ENCODE measurements at regions not wholly inside any gene's neighbourhood (a gene's known extent, or its start where the extent isn't known, plus 50 kb on each side); places are given as distances from the start of the nearest gene placed in this dataset.
"Not testable (repeated sequence)": the region's sequence is repeated elsewhere in the genome, so short reads cannot be mapped to it uniquely, and the experiment has no call there.

- DNase-seq, result not testable (repeated sequence)
Measured at GRCh38 chr21:28032652-28033051, 960.0 kb downstream of the LTN1 start.

DNA sequence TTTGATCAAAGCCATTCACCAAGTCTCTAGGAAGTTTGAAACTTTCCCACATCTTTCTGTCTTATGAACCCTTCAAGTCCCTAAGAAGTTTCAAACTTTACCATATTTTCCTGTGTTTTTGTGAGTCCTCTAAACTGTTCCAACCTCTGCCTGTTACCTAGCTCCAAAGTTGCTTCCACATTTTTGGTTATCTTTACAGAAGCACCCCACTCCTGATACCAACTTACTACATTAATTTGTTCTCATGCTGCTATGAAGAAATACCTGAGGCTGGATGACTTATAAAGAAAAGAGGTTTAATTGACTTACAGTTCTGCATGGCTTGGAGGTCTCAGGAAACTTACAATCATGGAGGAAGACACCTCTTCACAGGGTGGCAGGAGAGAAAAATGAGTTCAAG lies 961.6 kb downstream of the LTN1 start:
- DNase-seq, result not testable (repeated sequence)

DNA sequence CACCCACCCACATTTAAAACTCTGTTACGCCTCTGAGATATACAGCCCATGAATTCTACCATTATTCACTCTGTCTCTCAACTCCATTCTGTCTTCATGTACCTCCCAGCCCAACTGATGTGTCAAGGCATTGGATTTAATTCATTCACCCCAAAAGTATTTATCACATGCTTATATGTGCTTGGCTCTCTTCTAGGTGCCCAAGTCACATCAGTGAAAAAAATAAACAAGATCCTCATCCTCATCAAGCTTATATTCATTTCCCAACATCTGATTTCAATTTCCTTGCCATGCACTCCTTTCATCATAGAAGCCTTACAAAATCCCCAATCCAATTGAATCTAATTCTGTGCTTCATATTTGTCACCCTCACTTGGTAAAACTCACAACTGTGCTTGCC lies 967.6 kb downstream of the LTN1 start:
- no peak for DNase-seq

DNA sequence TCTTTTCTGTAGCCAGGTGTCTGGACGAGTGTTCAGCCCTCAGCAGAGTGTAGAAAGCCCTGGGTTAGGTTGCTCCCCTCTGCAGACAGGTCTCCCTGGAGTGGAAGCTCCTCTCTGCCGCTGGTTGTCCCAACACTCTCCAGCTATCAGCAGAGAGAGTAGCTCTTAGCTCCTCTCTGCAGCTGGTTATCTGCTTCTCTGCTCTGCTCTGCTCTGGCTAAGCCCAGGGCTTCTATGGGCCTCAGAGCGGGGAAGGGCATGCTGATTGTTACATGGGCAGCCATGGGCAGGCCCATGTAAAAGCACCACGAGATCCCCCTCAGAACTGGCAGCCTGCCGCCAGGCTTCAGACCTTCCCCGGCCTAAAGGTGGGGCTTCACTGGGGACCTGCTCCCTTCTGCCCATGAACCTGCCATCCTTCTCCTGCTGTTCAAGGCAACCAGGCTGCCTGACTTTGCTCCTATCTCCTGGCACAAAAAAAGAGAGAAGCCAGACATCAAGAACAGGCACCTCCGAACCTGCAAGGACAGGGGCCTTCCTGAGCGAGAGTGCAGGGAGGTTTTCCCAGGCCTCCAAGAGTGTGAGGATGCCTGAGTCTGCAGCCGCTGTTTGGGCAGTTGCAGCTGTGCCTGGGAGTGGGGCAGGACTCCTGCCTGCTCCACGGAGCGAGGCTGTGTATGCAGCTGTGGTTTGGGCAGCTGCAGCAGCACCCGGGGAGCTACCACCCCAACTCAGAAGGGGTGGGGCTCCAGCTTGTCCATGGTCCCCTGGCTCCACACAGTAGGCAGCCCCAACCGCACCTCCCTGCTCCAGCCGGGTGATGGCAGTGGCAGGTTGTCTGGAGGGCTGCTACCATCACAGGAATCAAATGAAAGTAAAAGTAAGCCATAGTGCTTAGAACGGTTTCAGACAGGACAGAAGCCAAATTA lies 973.7 kb downstream of the LTN1 start:
- no peak for DNase-seq

DNA sequence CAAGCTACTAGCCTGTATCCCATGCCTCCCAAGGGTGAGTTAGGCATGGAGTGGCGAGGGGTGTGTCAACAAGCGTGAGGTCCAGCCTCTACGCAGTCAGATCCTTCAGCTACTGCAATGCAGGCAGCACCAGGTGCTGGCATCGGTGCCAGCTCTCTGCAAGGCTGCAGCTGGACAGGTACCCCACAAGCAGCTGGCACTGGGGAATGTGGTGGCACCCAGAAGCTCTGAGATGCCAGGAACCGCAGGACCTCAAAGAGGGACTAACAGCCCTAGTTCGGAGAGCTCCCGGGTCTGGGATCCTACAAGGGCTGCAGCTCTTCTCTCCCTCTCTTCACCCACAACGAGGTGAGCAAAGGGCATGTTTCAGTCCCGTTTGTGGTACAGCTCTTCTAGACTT lies 974.5 kb downstream of the LTN1 start:
- DNase-seq, result no peak

- no peak for DNase-seq
Measured at GRCh38 chr21:28016571-28016970, 976.1 kb downstream of the LTN1 start.

DNA sequence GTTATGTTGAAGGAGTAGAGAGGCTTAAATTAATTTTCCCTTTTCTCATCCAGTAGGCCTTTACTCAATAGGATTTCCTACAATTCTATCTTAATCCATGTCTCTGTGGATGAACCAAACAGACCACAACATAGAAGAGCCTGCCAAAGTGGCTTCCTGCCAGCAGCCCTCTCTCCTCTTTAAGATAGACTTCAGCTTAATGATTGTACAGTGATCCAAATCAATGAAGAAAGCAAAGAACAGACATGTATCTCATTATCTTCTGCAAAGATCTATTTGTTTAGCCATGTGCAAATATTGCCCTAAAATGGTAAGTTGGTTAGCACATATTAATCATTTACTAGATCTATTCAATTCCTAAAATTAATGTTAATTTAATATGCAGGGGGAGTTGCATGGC lies 979.6 kb downstream of the LTN1 start:
- DNase-seq, result not testable (repeated sequence)

- not testable (repeated sequence) for DNase-seq
Measured at GRCh38 chr21:28011970-28012369, 980.7 kb downstream of the LTN1 start.

GRCh38 chr21:28008245-28008644 lies 984.4 kb downstream of the LTN1 start:
- not testable (repeated sequence) for DNase-seq

DNA sequence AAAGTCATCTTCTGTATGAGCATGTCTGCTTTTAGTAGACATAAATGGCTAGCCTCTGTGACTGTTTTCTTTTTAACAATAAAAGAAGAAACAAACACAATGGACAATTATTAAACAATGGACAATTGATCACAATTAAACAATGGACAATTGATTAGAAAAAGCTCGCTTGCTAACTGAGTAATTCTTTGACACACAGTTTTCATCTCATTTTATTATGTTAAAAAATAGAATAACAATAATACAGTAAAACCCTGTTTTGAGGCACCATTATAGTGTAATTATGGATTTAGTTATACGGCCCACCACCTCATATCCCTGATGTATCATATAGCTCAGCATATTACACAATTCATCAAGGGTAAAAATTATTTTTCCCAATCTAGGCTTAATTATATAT lies 989.0 kb downstream of the LTN1 start:
- DNase-seq, result not testable (repeated sequence)

DNA sequence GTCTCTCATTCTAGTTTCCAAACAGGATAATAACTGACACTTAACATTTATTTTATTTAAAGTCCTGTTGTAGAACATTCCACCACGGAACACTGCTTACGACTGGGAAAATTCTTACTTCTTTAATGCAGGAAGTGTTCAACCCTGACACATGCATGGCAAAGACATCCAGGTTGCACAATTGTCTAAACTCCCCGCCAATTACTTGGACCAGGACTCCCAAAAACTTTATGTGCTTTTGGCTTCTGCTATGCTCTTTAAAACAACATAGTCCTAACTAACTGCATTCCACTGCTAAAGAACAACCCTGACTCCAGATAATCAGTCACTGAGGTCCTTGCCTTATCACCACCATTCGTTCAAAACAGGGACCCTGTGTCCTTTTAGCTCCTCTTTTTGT lies 995.8 kb downstream of the LTN1 start:
- DNase-seq, result not testable (repeated sequence)

- DNase-seq, result not testable (repeated sequence)
Measured at GRCh38 chr21:27984663-27985325, 1007.9 kb downstream of the LTN1 start.

DNA sequence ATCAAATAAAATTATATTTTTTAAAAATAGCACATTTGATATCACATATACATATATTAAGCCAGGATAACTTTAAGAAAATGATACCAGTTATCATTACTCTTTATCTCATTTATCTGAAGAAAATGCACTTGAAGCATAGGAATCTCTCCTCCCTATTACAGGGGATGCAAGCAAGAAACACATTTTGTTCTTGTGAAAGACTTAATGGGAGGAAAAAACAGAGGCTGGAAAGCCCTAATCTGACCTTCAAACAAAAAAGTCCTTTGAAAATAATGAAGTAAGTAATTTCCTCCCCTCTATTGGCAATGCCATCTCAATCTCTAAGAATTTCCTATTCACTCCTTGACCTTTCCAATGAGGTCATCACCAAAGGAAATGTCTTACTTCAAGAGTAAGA lies 1012.6 kb upstream of the ADAMTS5 start:
- DNase-seq, result not testable (repeated sequence)

GRCh38 chr21:27975514-27975913 lies 1008.6 kb upstream of the ADAMTS5 start:
- no peak for DNase-seq

GRCh38 chr21:27974152-27974551 lies 1007.3 kb upstream of the ADAMTS5 start:
- DNase-seq, result not testable (repeated sequence)

GRCh38 chr21:27968240-27968639 lies 1001.4 kb upstream of the ADAMTS5 start:
- not testable (repeated sequence) for DNase-seq

- no peak for DNase-seq
Measured at GRCh38 chr21:27954543-27955165, 987.8 kb upstream of the ADAMTS5 start.

DNA sequence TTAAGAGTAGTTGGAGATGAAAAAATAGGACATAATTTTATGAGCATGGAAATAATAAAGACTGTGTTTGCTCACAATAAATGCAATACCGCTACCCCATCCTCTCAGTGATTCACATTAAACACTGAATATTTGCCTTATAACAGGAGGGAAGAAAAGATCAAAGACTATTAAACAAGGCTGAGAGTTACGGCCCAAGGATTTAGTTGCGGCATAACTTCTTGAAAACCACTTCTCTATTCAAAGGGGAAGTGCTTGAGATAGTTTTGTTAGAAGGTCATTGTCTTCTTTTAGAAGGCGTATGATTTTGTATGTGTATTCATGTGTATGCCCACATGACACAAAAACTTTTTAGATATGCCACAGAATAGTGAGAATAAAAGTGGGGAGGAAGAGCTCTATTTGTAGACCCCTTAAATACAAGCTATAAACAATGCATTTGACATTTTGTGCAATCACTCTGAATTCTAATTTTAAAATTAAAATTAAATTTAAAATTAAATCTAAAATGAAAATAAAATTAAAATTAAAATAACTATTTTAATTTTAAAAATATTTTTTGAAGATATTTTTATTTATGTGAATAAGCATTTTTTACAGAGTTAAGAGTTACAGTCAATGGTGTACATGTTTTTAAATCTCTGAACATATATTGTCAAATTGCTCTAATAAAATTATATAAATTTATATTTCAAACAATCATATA lies 986.6 kb upstream of the ADAMTS5 start:
- DNase-seq, result no peak

GRCh38 chr21:27949093-27949492 lies 982.2 kb upstream of the ADAMTS5 start:
- not testable (repeated sequence) for DNase-seq

- not testable (repeated sequence) for DNase-seq
Measured at GRCh38 chr21:27930108-27930767, 963.4 kb upstream of the ADAMTS5 start.

DNA sequence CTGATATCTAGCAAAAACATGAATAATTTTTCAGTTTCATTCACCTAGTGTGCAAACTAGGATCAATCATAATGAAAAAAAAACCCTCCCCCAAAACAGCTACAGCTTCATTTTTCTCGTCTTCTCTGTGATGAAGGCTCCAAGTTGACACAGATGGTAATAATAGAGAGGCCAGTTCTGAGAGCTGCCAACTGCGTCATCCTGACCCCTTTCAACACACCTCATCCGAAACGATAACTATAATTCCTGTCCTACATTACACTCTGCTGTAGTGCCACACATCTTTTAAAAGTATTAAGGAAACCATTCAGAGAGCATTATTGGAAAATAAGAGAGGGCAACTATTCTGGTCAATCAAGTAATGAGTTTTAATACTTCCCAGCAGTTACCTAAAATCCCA lies 962.3 kb upstream of the ADAMTS5 start:
- not testable (repeated sequence) for DNase-seq

GRCh38 chr21:27928534-27929115 lies 961.7 kb upstream of the ADAMTS5 start:
- not testable (repeated sequence) for DNase-seq

Measured in NCI-H1105 (cell line).